Activated B cell treated with CpG ODN at 0.5 μM for 24 hours (primary cell): ENCODE measurements at regions not wholly inside any gene's neighbourhood (a gene's known extent, or its start where the extent isn't known, plus 50 kb on each side); places are given as distances from the start of the nearest gene placed in this dataset.

ENCODE experiments used
- ATAC-seq: fragments of 200-7000 bp; cut with Tn5 transposase; one replicate; pipeline ENCODE4 v1.10.0; 2021; ENCODE audit warnings: low read depth, mild to moderate bottlenecking, moderate library complexity
- CTCF ChIA-PET: fragments of 350-600 bp; sonication (Branson Sonifier 250); formaldehyde crosslinking; loops from one replicate; lab custom pipeline; 2021; ENCODE audit warnings: antibody characterized with exemption; lab: Charles Lee
- POLR2A ChIA-PET: fragments of 350-600 bp; sonication (Branson Sonifier 250); formaldehyde crosslinking; loops from one replicate; lab custom pipeline; 2021; ENCODE audit warnings: antibody characterized with exemption; lab: Charles Lee
- DNase-seq: peaks from one replicate; pipeline ENCODE4 v3.0.0; 2022
- H3K27ac Mint-ChIP-seq: one replicate; pipeline ENCODE4 v1.8.0; 2020; ENCODE audit warnings: mixed read lengths
- H3K27me3 Mint-ChIP-seq: one replicate; pipeline ENCODE4 v1.8.0; 2021; ENCODE audit warnings: mixed read lengths
- H3K36me3 Mint-ChIP-seq: one replicate; pipeline ENCODE4 v1.8.0; 2021; ENCODE audit warnings: low read depth, mixed read lengths
- H3K4me1 Mint-ChIP-seq: one replicate; pipeline ENCODE4 v1.8.0; 2021; ENCODE audit warnings: mixed read lengths
- H3K4me3 Mint-ChIP-seq: one replicate; pipeline ENCODE4 v1.8.0; 2020; ENCODE audit warnings: mild to moderate bottlenecking, mixed read lengths
- H3K9me3 Mint-ChIP-seq: one replicate; pipeline ENCODE4 v1.8.0; 2020; ENCODE audit warnings: mixed read lengths
- intact Hi-C: fragments of 100-400 bp; cut with micrococcal nuclease; formaldehyde crosslinking; loops from one replicate; pipeline ENCODE4 v1.15.1; 2024
- TF ChIP-seq, protein P1 (sequence below): fragments of 200-600 bp; IDR thresholded peaks from one replicate; pipeline ENCODE4 v1.8.0; 2022; ENCODE audit warnings: antibody characterized with exemption, mild to moderate bottlenecking

- H3K36me3 Mint-ChIP-seq: no peaks in the 10 kb centered on the region
- TF ChIP-seq, protein P1, sequence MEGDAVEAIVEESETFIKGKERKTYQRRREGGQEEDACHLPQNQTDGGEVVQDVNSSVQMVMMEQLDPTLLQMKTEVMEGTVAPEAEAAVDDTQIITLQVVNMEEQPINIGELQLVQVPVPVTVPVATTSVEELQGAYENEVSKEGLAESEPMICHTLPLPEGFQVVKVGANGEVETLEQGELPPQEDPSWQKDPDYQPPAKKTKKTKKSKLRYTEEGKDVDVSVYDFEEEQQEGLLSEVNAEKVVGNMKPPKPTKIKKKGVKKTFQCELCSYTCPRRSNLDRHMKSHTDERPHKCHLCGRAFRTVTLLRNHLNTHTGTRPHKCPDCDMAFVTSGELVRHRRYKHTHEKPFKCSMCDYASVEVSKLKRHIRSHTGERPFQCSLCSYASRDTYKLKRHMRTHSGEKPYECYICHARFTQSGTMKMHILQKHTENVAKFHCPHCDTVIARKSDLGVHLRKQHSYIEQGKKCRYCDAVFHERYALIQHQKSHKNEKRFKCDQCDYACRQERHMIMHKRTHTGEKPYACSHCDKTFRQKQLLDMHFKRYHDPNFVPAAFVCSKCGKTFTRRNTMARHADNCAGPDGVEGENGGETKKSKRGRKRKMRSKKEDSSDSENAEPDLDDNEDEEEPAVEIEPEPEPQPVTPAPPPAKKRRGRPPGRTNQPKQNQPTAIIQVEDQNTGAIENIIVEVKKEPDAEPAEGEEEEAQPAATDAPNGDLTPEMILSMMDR: no peak
- H3K27ac Mint-ChIP-seq: no peak overlapping the region
Measured at GRCh38 chr4:19117022-19117421, 1095.5 kb upstream of the LCORL start.

DNA sequence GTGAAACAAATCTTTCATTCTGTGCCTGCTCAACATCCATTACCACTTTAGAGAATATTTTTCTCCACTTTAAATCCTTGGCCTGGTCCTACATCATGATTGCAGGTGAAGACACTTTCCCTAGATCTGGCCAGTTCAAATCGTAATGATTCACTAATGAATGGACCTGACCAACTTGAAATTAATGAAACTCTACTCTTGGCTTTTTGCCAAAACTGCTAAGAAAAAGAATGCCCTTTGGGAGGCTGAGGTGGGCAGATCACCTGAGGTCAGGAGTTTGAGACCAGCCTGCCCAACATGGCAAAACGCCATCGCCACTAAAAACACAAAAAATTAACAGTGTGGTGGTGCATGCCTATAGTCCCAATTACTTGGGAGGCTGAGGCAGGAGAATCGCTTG lies 1082.6 kb upstream of the LCORL start:
- Mint-ChIP-seq H3K9me3 (peaks cover 8% of the 10 kb centered on the region), H3K4me1 (no peaks in the 10 kb centered on the region), H3K27ac (no peak overlapping the region), H3K27me3 (no peaks in the 10 kb centered on the region), H3K4me3 (no peak overlapping the region), H3K36me3 (no peaks in the 10 kb centered on the region)
- ChIA-PET CTCF (no interaction called here), POLR2A (no interaction called here)
- TF ChIP-seq, protein P1: no peak
- DNase-seq (no peak), ATAC-seq (no peak)
- intact Hi-C loops: no loop called here

More at GRCh38 chr4:19117022-19117421, 1095.5 kb upstream of the LCORL start:
- no peak for ATAC-seq
- POLR2A ChIA-PET: no interaction called here
- CTCF ChIA-PET: no interaction called here
- DNase-seq: no peak
- Mint-ChIP-seq H3K4me3 (no peak overlapping the region), H3K27me3 (no peaks in the 10 kb centered on the region), H3K9me3 (peaks cover 5% of the 10 kb centered on the region), H3K4me1 (no peaks in the 10 kb centered on the region)
- intact Hi-C loops: no loop called here

DNA sequence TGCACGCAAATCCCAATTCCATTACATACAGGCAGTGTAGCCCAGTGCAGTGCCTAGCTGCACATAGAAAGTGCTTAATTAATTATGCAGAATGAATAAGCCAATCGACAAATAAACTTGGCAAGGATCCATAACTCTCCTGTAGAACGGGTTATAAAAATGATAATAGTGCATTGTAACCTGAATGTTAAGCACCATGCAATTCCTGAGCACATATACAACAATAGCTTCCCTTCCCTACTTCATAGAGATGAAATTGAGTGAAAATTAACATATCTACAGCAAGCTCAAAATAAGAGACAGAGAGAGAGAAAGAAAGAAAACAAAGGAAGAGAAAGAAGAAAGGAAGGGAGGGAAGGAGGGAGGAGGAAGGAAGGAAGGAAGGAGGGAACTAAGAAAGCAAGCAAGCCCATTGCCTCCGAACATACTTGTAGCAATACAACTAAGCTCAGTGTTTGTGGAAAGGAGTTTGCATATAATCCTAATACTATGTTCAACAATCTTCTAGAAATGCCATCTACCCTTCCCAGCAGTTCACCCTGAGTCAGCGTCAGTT lies 1074.0 kb upstream of the LCORL start:
- no peaks in the 10 kb centered on the region for H3K4me1 Mint-ChIP-seq
- peaks cover 2% of the 10 kb centered on the region for H3K9me3 Mint-ChIP-seq
- no peak for DNase-seq
- H3K27me3 Mint-ChIP-seq: no peaks in the 10 kb centered on the region
- intact Hi-C loops: no loop called here
- H3K27ac Mint-ChIP-seq: no peak overlapping the region
- CTCF ChIA-PET: no interaction called here
- ATAC-seq: no peak
- POLR2A ChIA-PET: no interaction called here
- no peaks in the 10 kb centered on the region for H3K36me3 Mint-ChIP-seq
- no peak overlapping the region for H3K4me3 Mint-ChIP-seq
- TF ChIP-seq, protein P1: no peak

- intact Hi-C loops: loop anchor here (5.0 kb wide), 1 partner anchor 407 kb away; no protein-coding TSS in a partner anchor
- TF ChIP-seq, protein P1: no peak
- H3K4me1 Mint-ChIP-seq: no peaks in the 10 kb centered on the region
- peaks cover 2% of the 10 kb centered on the region for H3K9me3 Mint-ChIP-seq
- no peaks in the 10 kb centered on the region for H3K36me3 Mint-ChIP-seq
- no peak for DNase-seq
- ChIA-PET POLR2A (no interaction called here), CTCF (no interaction called here)
- H3K27ac Mint-ChIP-seq: no peak overlapping the region
- H3K4me3 Mint-ChIP-seq: no peak overlapping the region
- no peaks in the 10 kb centered on the region for H3K27me3 Mint-ChIP-seq
- no peak for ATAC-seq
Measured at GRCh38 chr4:19093951-19094350, 1072.4 kb upstream of the LCORL start.

DNA sequence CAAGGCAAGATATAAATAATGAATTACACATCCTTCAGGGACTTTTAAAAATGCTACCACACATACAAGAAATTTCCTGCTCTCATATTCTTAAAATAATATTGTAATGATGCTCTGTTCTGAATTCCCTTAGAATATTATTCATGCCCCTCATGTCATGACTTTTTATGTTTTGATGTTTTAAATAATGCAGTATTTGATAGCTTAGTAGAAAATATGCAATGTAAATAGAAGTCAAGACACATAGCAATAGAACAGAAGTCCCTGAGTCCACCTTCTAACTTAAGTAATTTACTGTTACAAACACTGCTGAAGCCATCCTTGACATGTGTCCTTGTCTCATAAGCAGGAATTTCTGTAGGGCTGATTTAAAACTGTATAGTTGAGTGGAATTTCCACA lies 1071.2 kb upstream of the LCORL start:
- Mint-ChIP-seq H3K4me3 (no peak overlapping the region), H3K4me1 (no peaks in the 10 kb centered on the region), H3K27me3 (no peaks in the 10 kb centered on the region), H3K27ac (no peak overlapping the region), H3K9me3 (peaks cover 2% of the 10 kb centered on the region), H3K36me3 (no peaks in the 10 kb centered on the region)
- DNase-seq (no peak), ATAC-seq (no peak)
- ChIA-PET CTCF (no interaction called here), POLR2A (no interaction called here)
- intact Hi-C loops: loop anchor here (5.0 kb wide), 1 partner anchor 405 kb away; no protein-coding TSS in a partner anchor
- TF ChIP-seq, protein P1: no peak
